GM21576 (cell line): ENCODE measurements at regions not wholly inside any gene's neighbourhood (a gene's known extent, or its start where the extent isn't known, plus 50 kb on each side); places are given as distances from the start of the nearest gene placed in this dataset.
"Not testable (repeated sequence)": the region's sequence is repeated elsewhere in the genome, so short reads cannot be mapped to it uniquely, and the experiment has no call there.

ENCODE experiments used
- ATAC-seq: cut with Tn5 transposase; IDR thresholded peaks from one replicate; pipeline ENCODE4 v1.9.1; 2021; ENCODE audit warnings: mild to moderate bottlenecking, moderate library complexity; ENCODE audit not compliant: unreplicated experiment

- ATAC-seq = no peak
Measured at GRCh38 chr13:50651922-50652321, 191.6 kb downstream of the DLEU7 start.

- ATAC-seq = no peak
Measured at GRCh38 chr13:50654331-50654730, 189.2 kb downstream of the DLEU7 start.

- not testable (repeated sequence) for ATAC-seq
Measured at GRCh38 chr13:50661881-50662280, 181.6 kb downstream of the DLEU7 start.

- no peak for ATAC-seq
Measured at GRCh38 chr13:50664951-50665350, 178.5 kb downstream of the DLEU7 start.

GRCh38 chr13:50668049-50668448 lies 175.4 kb downstream of the DLEU7 start:
- ATAC-seq = no peak

- no peak for ATAC-seq
Measured at GRCh38 chr13:50668691-50669271, 174.7 kb downstream of the DLEU7 start.

- ATAC-seq = no peak
Measured at GRCh38 chr13:50670272-50670671, 173.2 kb downstream of the DLEU7 start.

GRCh38 chr13:50670847-50671496 lies 172.5 kb downstream of the DLEU7 start:
- no peak for ATAC-seq

- no peak for ATAC-seq
Measured at GRCh38 chr13:50671497-50671850, 172.0 kb downstream of the DLEU7 start.

- no peak for ATAC-seq
Measured at GRCh38 chr13:50672025-50672424, 171.5 kb downstream of the DLEU7 start.

- no peak for ATAC-seq
Measured at GRCh38 chr13:50675651-50676050, 167.8 kb downstream of the DLEU7 start.

GRCh38 chr13:50676602-50677001 lies 166.9 kb downstream of the DLEU7 start:
- no peak for ATAC-seq

GRCh38 chr13:50677258-50677657 lies 166.2 kb downstream of the DLEU7 start:
- no peak for ATAC-seq

GRCh38 chr13:50677687-50678463 lies 165.6 kb downstream of the DLEU7 start:
- ATAC-seq = no peak

- no peak for ATAC-seq
Measured at GRCh38 chr13:50678464-50679162, 164.9 kb downstream of the DLEU7 start.

- ATAC-seq = no peak
Measured at GRCh38 chr13:50679321-50679720, 164.2 kb downstream of the DLEU7 start.

GRCh38 chr13:50682002-50682401 lies 161.5 kb downstream of the DLEU7 start:
- ATAC-seq = no peak

- ATAC-seq = no peak
Measured at GRCh38 chr13:50682966-50683365, 160.5 kb downstream of the DLEU7 start.

- ATAC-seq = no peak
Measured at GRCh38 chr13:50684366-50684765, 159.1 kb downstream of the DLEU7 start.

GRCh38 chr13:50685491-50685890 lies 158.0 kb downstream of the DLEU7 start:
- no peak for ATAC-seq

- no peak for ATAC-seq
Measured at GRCh38 chr13:50685956-50686355, 157.5 kb downstream of the DLEU7 start.

GRCh38 chr13:50686551-50686950 lies 156.9 kb downstream of the DLEU7 start:
- ATAC-seq = no peak
